Endodermal cell (in vitro differentiated cells): ENCODE measurements at regions not wholly inside any gene's neighbourhood (a gene's known extent, or its start where the extent isn't known, plus 50 kb on each side); places are given as distances from the start of the nearest gene placed in this dataset.

Experiments used
- DNase-seq: peaks from one replicate; pipeline ENCODE4 v3.0.0-alpha.2; 2017
- H3K27ac ChIP-seq: 2 replicates; pipeline ENCODE4 v1.5.1; 2013; ENCODE audit warnings: mild to moderate bottlenecking, low read depth, low read length, moderate library complexity
- H3K27me3 ChIP-seq: 2 replicates; pipeline ENCODE4 v1.6.1; 2013; ENCODE audit warnings: mild to moderate bottlenecking, low read length, moderate library complexity; ENCODE audit not compliant: insufficient read depth, control insufficient read depth, poor library complexity, severe bottlenecking
- H3K36me3 ChIP-seq: 2 replicates; pipeline ENCODE4 v1.7.0; 2013; ENCODE audit warnings: mild to moderate bottlenecking, low read length, moderate library complexity; ENCODE audit not compliant: control insufficient read depth, insufficient read depth
- H3K4me1 ChIP-seq: one replicate; pipeline ENCODE4 v1.7.0; 2013; ENCODE audit warnings: low read length; ENCODE audit not compliant: control insufficient read depth, insufficient read depth
- H3K4me3 ChIP-seq: 2 replicates; pipeline ENCODE4 v1.5.1; 2013; ENCODE audit warnings: mild to moderate bottlenecking, low read length, moderate library complexity
- H3K9ac ChIP-seq: 2 replicates; pipeline ENCODE4 v1.6.1; 2013; ENCODE audit warnings: mild to moderate bottlenecking, low read length, moderate library complexity; ENCODE audit not compliant: poor library complexity, severe bottlenecking; ENCODE audit errors: extremely low read depth
- H3K9me3 ChIP-seq: 2 replicates; pipeline ENCODE4 v1.6.1; 2013; ENCODE audit warnings: mild to moderate bottlenecking, low read length, moderate library complexity; ENCODE audit not compliant: control insufficient read depth
- H3K27ac Mint-ChIP-seq: 2 replicates; pipeline ENCODE4 v1.8.0; 2020; ENCODE audit warnings: mixed read lengths
- H3K27me3 Mint-ChIP-seq: 2 replicates; pipeline ENCODE4 v1.8.0; 2021; ENCODE audit warnings: mild to moderate bottlenecking, mixed read lengths; ENCODE audit not compliant: insufficient read depth
- H3K36me3 Mint-ChIP-seq: 2 replicates; pipeline ENCODE4 v1.8.0; 2020; ENCODE audit warnings: low read depth, mixed read lengths
- H3K4me1 Mint-ChIP-seq: 2 replicates; pipeline ENCODE4 v1.8.0; 2020; ENCODE audit warnings: mixed read lengths
- H3K4me3 Mint-ChIP-seq: 2 replicates; pipeline ENCODE4 v1.8.0; 2020; ENCODE audit warnings: mild to moderate bottlenecking, moderate library complexity, mixed read lengths
- H3K9me3 Mint-ChIP-seq: 2 replicates; pipeline ENCODE4 v1.8.0; 2020; ENCODE audit warnings: mild to moderate bottlenecking, mixed read lengths
- WGBS, 2 experiments: methylation state at CpG; one replicate each; pipeline versions ENCODE4 v1.1.5 to v1.1.7; 2013; ENCODE audit warnings: missing lambda C conversion rate in 2 of 2, mixed read lengths in 1 of 2; ENCODE audit not compliant: insufficient coverage in 1 of 2, insufficient read length in 1 of 2; 5-methylcytosine and 5-hydroxymethylcytosine counted together
- TF ChIP-seq, protein P1 (sequence below): fragments of 200-600 bp; sonication (generic); conservative IDR thresholded peaks from 2 replicates; pipeline ENCODE4 v1.5.0; 2021; ENCODE audit warnings: antibody characterized with exemption, mild to moderate bottlenecking

GRCh38 chr4:123827511-123827910 lies 430.9 kb downstream of the SPRY1 start:
- no peaks in the 10 kb centered on the region for H3K27me3 Mint-ChIP-seq
- peaks cover 3% of the 10 kb centered on the region for H3K9me3 Mint-ChIP-seq
- Histone ChIP-seq H3K27me3 (no peaks in the 10 kb centered on the region), H3K27ac (no peak overlapping the region), H3K9ac (no peak overlapping the region), H3K9me3 (peaks cover 2% of the 10 kb centered on the region), H3K4me3 (no peak overlapping the region), H3K4me1 (no peaks in the 10 kb centered on the region), H3K36me3 (no peaks in the 10 kb centered on the region)
- WGBS, 2 experiments, result 83 to 100% methylated on average over 1 of the region's 2 CpGs
- no peak overlapping the region for H3K27ac Mint-ChIP-seq
- TF ChIP-seq, protein P1, sequence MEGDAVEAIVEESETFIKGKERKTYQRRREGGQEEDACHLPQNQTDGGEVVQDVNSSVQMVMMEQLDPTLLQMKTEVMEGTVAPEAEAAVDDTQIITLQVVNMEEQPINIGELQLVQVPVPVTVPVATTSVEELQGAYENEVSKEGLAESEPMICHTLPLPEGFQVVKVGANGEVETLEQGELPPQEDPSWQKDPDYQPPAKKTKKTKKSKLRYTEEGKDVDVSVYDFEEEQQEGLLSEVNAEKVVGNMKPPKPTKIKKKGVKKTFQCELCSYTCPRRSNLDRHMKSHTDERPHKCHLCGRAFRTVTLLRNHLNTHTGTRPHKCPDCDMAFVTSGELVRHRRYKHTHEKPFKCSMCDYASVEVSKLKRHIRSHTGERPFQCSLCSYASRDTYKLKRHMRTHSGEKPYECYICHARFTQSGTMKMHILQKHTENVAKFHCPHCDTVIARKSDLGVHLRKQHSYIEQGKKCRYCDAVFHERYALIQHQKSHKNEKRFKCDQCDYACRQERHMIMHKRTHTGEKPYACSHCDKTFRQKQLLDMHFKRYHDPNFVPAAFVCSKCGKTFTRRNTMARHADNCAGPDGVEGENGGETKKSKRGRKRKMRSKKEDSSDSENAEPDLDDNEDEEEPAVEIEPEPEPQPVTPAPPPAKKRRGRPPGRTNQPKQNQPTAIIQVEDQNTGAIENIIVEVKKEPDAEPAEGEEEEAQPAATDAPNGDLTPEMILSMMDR, result no peak
- peaks cover 5% of the 10 kb centered on the region for H3K4me1 Mint-ChIP-seq
- H3K4me3 Mint-ChIP-seq, result no peak overlapping the region
- no peaks in the 10 kb centered on the region for H3K36me3 Mint-ChIP-seq
- no peak for DNase-seq

DNA sequence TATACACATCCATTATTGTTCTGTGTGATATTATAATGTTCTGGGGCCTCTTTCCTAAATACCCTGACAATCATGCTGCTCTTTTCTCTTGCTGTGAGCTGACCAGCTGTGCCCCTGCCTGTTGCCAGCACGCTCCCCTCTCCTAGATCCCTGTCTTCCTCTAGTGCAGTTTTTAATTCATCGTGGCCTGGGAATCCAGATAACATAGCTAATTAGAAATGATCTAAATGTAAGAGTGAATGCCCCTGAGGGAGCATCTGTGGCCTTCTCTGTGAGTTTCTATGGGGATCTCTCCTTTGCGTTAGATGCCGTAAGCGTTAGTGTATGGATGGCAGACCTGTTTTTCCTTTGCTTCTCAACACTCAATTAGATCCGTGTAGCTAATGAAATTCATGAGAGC lies 434.3 kb downstream of the SPRY1 start:
- H3K4me3 Mint-ChIP-seq, result no peak overlapping the region
- TF ChIP-seq, protein P1, result no peak
- H3K9me3 Mint-ChIP-seq, result no peaks in the 10 kb centered on the region

GRCh38 chr4:123832173-123833026 lies 435.8 kb downstream of the SPRY1 start:
- Histone ChIP-seq H3K9ac (no peak overlapping the region), H3K27ac (peak overlapping the region; percentile 46)

More for the DNA sequence above, 434.3 kb downstream of the SPRY1 start:
- Histone ChIP-seq H3K9me3 (no peaks in the 10 kb centered on the region), H3K9ac (no peak overlapping the region), H3K4me3 (no peak overlapping the region), H3K27me3 (no peaks in the 10 kb centered on the region), H3K27ac (peak overlapping the region; percentile 56), H3K4me1 (no peaks in the 10 kb centered on the region), H3K36me3 (no peaks in the 10 kb centered on the region)
- Mint-ChIP-seq H3K27ac (peak overlapping the region; percentile 1), H3K4me1 (no peaks in the 10 kb centered on the region), H3K27me3 (no peaks in the 10 kb centered on the region), H3K36me3 (no peaks in the 10 kb centered on the region)
- DNase-seq, result no peak
- WGBS, 2 experiments, result 86 to 94% methylated on average over 4 to 6 of the region's 6 CpGs

More at GRCh38 chr4:123832173-123833026, 435.8 kb downstream of the SPRY1 start:
- H3K4me1 ChIP-seq, result no peaks in the 10 kb centered on the region
- no peaks in the 10 kb centered on the region for H3K36me3 Mint-ChIP-seq
- no peak overlapping the region for H3K4me3 Mint-ChIP-seq
- H3K27me3 Mint-ChIP-seq, result no peaks in the 10 kb centered on the region
- TF ChIP-seq, protein P1, result no peak
- 85 to 93% methylated on average over 4 to 7 of the region's 7 CpGs for WGBS, 2 experiments
- H3K27me3 ChIP-seq, result no peaks in the 10 kb centered on the region
- H3K36me3 ChIP-seq, result no peaks in the 10 kb centered on the region
- H3K9me3 Mint-ChIP-seq, result no peaks in the 10 kb centered on the region
- peaks cover 2% of the 10 kb centered on the region for H3K4me1 Mint-ChIP-seq
- H3K9me3 ChIP-seq, result no peaks in the 10 kb centered on the region
- H3K4me3 ChIP-seq, result no peak overlapping the region
- no peak for DNase-seq
- H3K27ac Mint-ChIP-seq, result no peak overlapping the region
